ENCODE measurements at regions not wholly inside any gene's neighbourhood (a gene's known extent, or its start where the extent isn't known, plus 50 kb on each side); places are given as distances from the start of the nearest gene placed in this dataset.
"Not testable (repeated sequence)": the region's sequence is repeated elsewhere in the genome, so short reads cannot be mapped to it uniquely, and the experiment has no call there.

- peaks cover 12% of the 10 kb centered on the region for H3K4me1 Mint-ChIP-seq
- no peaks in the 10 kb centered on the region for H3K9me3 Mint-ChIP-seq
- H3K4me3 Mint-ChIP-seq = no peak overlapping the region
- peaks cover 17% of the 10 kb centered on the region for H3K27me3 Mint-ChIP-seq (ENCODE audit: low read depth)
- peaks cover 1% of the 10 kb centered on the region for H3K36me3 Mint-ChIP-seq
- DNase-seq (ENCODE audit: low spot score in 2 of 2, unreplicated experiment in 2 of 2) = no peak
- TF ChIP-seq CTCF (IDR thresholded peaks at IDR 0.05; ENCODE audit: unreplicated experiment) = no peak
- H3K27ac Mint-ChIP-seq = no peak overlapping the region
These were observed 84.6 kb upstream of the GUCY1A1 start for GRCh38 chr4:155582041-155582440.

GRCh38 chr4:155578726-155579370 is 87.8 kb upstream of the GUCY1A1 start:
- Mint-ChIP-seq H3K36me3 (peaks cover 1% of the 10 kb centered on the region), H3K9me3 (no peaks in the 10 kb centered on the region), H3K4me3 (no peak overlapping the region), H3K27ac (no peak overlapping the region), H3K4me1 (peaks cover 10% of the 10 kb centered on the region), H3K27me3 (ENCODE audit: low read depth) (peaks cover 2% of the 10 kb centered on the region)
- TF ChIP-seq CTCF (IDR thresholded peaks at IDR 0.05; ENCODE audit: unreplicated experiment) = no peak
- DNase-seq (ENCODE audit: low spot score in 2 of 2, unreplicated experiment in 2 of 2) = no peak

GRCh38 chr4:155578219-155578618 is 88.4 kb upstream of the GUCY1A1 start:
- Mint-ChIP-seq H3K27ac (no peak overlapping the region), H3K4me1 (peaks cover 5% of the 10 kb centered on the region), H3K4me3 (no peak overlapping the region), H3K27me3 (ENCODE audit: low read depth) (no peaks in the 10 kb centered on the region), H3K9me3 (peaks cover 6% of the 10 kb centered on the region), H3K36me3 (peaks cover 1% of the 10 kb centered on the region)
- DNase-seq (ENCODE audit: low spot score in 2 of 2, unreplicated experiment in 2 of 2) = no peak
- TF ChIP-seq CTCF (IDR thresholded peaks at IDR 0.05; ENCODE audit: unreplicated experiment) = no peak

- not testable (repeated sequence) for H3K27ac Mint-ChIP-seq; H3K9me3 Mint-ChIP-seq; H3K27me3 Mint-ChIP-seq (ENCODE audit: low read depth); H3K4me3 Mint-ChIP-seq; H3K36me3 Mint-ChIP-seq; DNase-seq (ENCODE audit: low spot score in 2 of 2, unreplicated experiment in 2 of 2); H3K4me1 Mint-ChIP-seq
These were observed 92.3 kb upstream of the GUCY1A1 start for GRCh38 chr4:155574329-155574728.

GRCh38 chr4:155573126-155573525 is 93.5 kb upstream of the GUCY1A1 start:
- no peaks in the 10 kb centered on the region for H3K36me3 Mint-ChIP-seq
- peaks cover 10% of the 10 kb centered on the region for H3K9me3 Mint-ChIP-seq
- no peak overlapping the region for H3K4me3 Mint-ChIP-seq
- H3K4me1 Mint-ChIP-seq = peaks cover 2% of the 10 kb centered on the region
- DNase-seq (ENCODE audit: low spot score in 2 of 2, unreplicated experiment in 2 of 2) = no peak
- no peak overlapping the region for H3K27ac Mint-ChIP-seq
- TF ChIP-seq CTCF (IDR thresholded peaks at IDR 0.05; ENCODE audit: unreplicated experiment) = no peak
- H3K27me3 Mint-ChIP-seq (ENCODE audit: low read depth) = no peaks in the 10 kb centered on the region

GRCh38 chr4:155572106-155572703 is 94.4 kb upstream of the GUCY1A1 start:
- H3K4me3 Mint-ChIP-seq = no peak overlapping the region
- TF ChIP-seq CTCF (IDR thresholded peaks at IDR 0.05; ENCODE audit: unreplicated experiment) = no peak
- peaks cover 10% of the 10 kb centered on the region for H3K9me3 Mint-ChIP-seq
- DNase-seq (ENCODE audit: low spot score in 2 of 2, unreplicated experiment in 2 of 2) = no peak
- peaks cover 2% of the 10 kb centered on the region for H3K4me1 Mint-ChIP-seq
- no peaks in the 10 kb centered on the region for H3K36me3 Mint-ChIP-seq
- H3K27ac Mint-ChIP-seq = no peak overlapping the region
- no peaks in the 10 kb centered on the region for H3K27me3 Mint-ChIP-seq (ENCODE audit: low read depth)

All from mesothelial cell of epicardium (in vitro differentiated cells).